GM23338 (cell line): ENCODE measurements at regions not wholly inside any gene's neighbourhood (a gene's known extent, or its start where the extent isn't known, plus 50 kb on each side); places are given as distances from the start of the nearest gene placed in this dataset.

Experiments
- ATAC-seq: fragments of 200-7000 bp; cut with Tn5 transposase; 3 replicates; pipeline ENCODE4 v1.9.1; 2020
- DNase-seq: peaks from one replicate; pipeline ENCODE4 v3.0.0-alpha.2; 2015; ENCODE audit warnings: low spot score
- H2AFZ ChIP-seq: fragments of 200-600 bp; sonication (generic); 2 replicates; pipeline ENCODE4 v1.8.0; 2016; ENCODE audit warnings: antibody characterized with exemption, mild to moderate bottlenecking, moderate library complexity
- H3F3A ChIP-seq: fragments of 200-600 bp; sonication (generic); replicated peaks from 2 replicates; pipeline ENCODE4 v1.8.0; 2017; ENCODE audit warnings: antibody characterized with exemption, mixed run types, low read depth
- H3K27ac ChIP-seq: fragments of 200-600 bp; sonication (generic); 2 replicates; pipeline ENCODE4 v1.6.1; 2016; ENCODE audit warnings: low read depth
- H3K27me3 ChIP-seq: fragments of 200-600 bp; sonication (generic); 2 replicates; pipeline ENCODE4 v1.8.0; 2016; ENCODE audit warnings: mild to moderate bottlenecking, mixed run types, moderate library complexity; ENCODE audit not compliant: insufficient read depth
- H3K36me3 ChIP-seq: fragments of 200-600 bp; sonication (generic); 2 replicates; pipeline ENCODE4 v1.8.0; 2016; ENCODE audit warnings: mild to moderate bottlenecking; ENCODE audit not compliant: insufficient read depth
- H3K4me1 ChIP-seq: fragments of 200-600 bp; sonication (generic); 2 replicates; pipeline ENCODE4 v1.8.0; 2016; ENCODE audit warnings: mild to moderate bottlenecking, moderate library complexity; ENCODE audit not compliant: insufficient read depth
- H3K4me2 ChIP-seq: fragments of 200-600 bp; sonication (generic); 2 replicates; pipeline ENCODE4 v1.7.1; 2017; ENCODE audit warnings: mixed run types
- H3K4me3 ChIP-seq: fragments of 200-600 bp; sonication (generic); 2 replicates; pipeline ENCODE4 v1.6.1; 2016; ENCODE audit warnings: mixed run types
- H3K79me2 ChIP-seq: fragments of 200-600 bp; sonication (generic); replicated peaks from 2 replicates; pipeline ENCODE4 v1.8.0; 2017; ENCODE audit warnings: mild to moderate bottlenecking; ENCODE audit not compliant: insufficient read depth
- H3K9me2 ChIP-seq: fragments of 200-600 bp; sonication (generic); 2 replicates; pipeline ENCODE4 v1.8.0; 2017; ENCODE audit not compliant: insufficient read depth
- H4K20me1 ChIP-seq: fragments of 200-600 bp; sonication (generic); replicated peaks from 2 replicates; pipeline ENCODE4 v1.8.0; 2017; ENCODE audit warnings: mild to moderate bottlenecking; ENCODE audit not compliant: insufficient read depth
- H3K27ac Mint-ChIP-seq: 2 replicates; pipeline ENCODE4 v1.8.0; 2020; ENCODE audit warnings: inconsistent platforms, mild to moderate bottlenecking, moderate library complexity, mixed read lengths
- H3K27me3 Mint-ChIP-seq: 3 replicates; pipeline ENCODE4 v1.8.0; 2022; ENCODE audit warnings: low read depth, mild to moderate bottlenecking, moderate library complexity, mixed read lengths, inconsistent platforms; ENCODE audit not compliant: insufficient read depth, poor library complexity
- H3K36me3 Mint-ChIP-seq: 3 replicates; pipeline ENCODE4 v1.8.0; 2021; ENCODE audit warnings: low read depth, mild to moderate bottlenecking, inconsistent platforms, moderate library complexity, mixed read lengths
- H3K4me1 Mint-ChIP-seq: 3 replicates; pipeline ENCODE4 v1.8.0; 2020; ENCODE audit warnings: mild to moderate bottlenecking, inconsistent platforms, mixed read lengths
- H3K4me3 Mint-ChIP-seq: 3 replicates; pipeline ENCODE4 v1.8.0; 2021; ENCODE audit warnings: moderate library complexity, mild to moderate bottlenecking, inconsistent platforms, mixed read lengths
- H3K9me3 Mint-ChIP-seq: 3 replicates; pipeline ENCODE4 v1.8.0; 2020; ENCODE audit warnings: moderate library complexity, mild to moderate bottlenecking, inconsistent platforms, mixed read lengths
- EZH2phosphoT487 ChIP-seq: fragments of 200-600 bp; sonication (generic); IDR thresholded peaks from one replicate; pipeline ENCODE4 v1.8.1; 2018; ENCODE audit warnings: antibody characterized with exemption; ENCODE audit not compliant: unreplicated experiment
- JUNB ChIP-seq: IDR thresholded peaks from one replicate; pipeline ENCODE4 v1.6.1; 2016; ENCODE audit warnings: antibody characterized with exemption; ENCODE audit not compliant: unreplicated experiment
- STAT1 ChIP-seq: IDR thresholded peaks from one replicate; pipeline ENCODE4 v1.6.1; 2016; ENCODE audit warnings: antibody characterized with exemption; ENCODE audit not compliant: unreplicated experiment
- ZNF114 ChIP-seq: fragments of 250-450 bp; sonication (Bioruptor Pico); IDR thresholded peaks from 2 replicates; pipeline ENCODE4 v1.5.0; 2020; ENCODE audit warnings: mild to moderate bottlenecking, moderate library complexity
- ZNF331 ChIP-seq: fragments of 250-450 bp; sonication (Bioruptor Pico); IDR thresholded peaks from 2 replicates; pipeline ENCODE4 v1.5.0; 2020; ENCODE audit warnings: low read depth, mild to moderate bottlenecking, moderate library complexity
- TF ChIP-seq, protein P1 (sequence below): fragments of 250-450 bp; sonication (Bioruptor Pico); IDR thresholded peaks from 2 replicates; pipeline ENCODE4 v1.5.0; 2020; ENCODE audit warnings: mild to moderate bottlenecking, moderate library complexity
- TF ChIP-seq, protein P2 (sequence below), 2 experiments: fragments of 200-600 bp in 1 of 2; sonication (generic) in 1 of 2; conservative IDR thresholded peaks; 2 replicates each; pipeline versions ENCODE4 v1.5.1 to v1.6.1; 2016 to 2017; ENCODE audit warnings: antibody characterized with exemption in 2 of 2, low read depth in 2 of 2, mild to moderate bottlenecking in 2 of 2, moderate library complexity in 1 of 2

DNA sequence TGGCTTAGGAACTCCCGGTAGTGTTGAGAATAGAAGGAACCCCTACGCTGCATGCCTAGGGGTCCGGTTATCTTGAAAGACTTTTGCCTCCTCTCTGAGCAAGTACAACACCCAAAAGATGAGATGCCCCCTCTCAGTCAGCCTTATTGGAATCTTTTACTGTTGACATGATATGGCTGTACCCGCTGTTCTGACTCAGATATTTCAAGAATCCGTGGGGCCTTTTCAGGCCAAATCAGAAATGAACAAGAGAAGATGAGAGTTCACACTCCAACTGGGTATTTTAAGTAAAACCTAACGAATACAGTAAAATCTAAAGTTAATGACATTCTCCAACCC lies 164.2 kb downstream of the PPIAL4G start:
- Histone ChIP-seq H3K4me2 (peak overlapping the region; percentile 100), H3K4me1 (peaks cover 7% of the 10 kb centered on the region), H4K20me1 (no peaks in the 10 kb centered on the region), H2AFZ (peak overlapping the region; percentile 99), H3K36me3 (no peaks in the 10 kb centered on the region), H3K79me2 (no peaks in the 10 kb centered on the region), H3K27ac (no peak overlapping the region), H3K9me2 (no peaks in the 10 kb centered on the region), H3K4me3 (peak overlapping the region; percentile 93), H3F3A (no peaks in the 10 kb centered on the region), H3K27me3 (peaks cover 64% of the 10 kb centered on the region)
- H3K27me3 Mint-ChIP-seq: peaks cover 26% of the 10 kb centered on the region
- ATAC-seq (no peak), DNase-seq (no peak)
- TF ChIP-seq ZNF114 (CRISPR knock-in tag) (no peak), STAT1 (no peak), ZNF331 (CRISPR knock-in tag) (no peak), EZH2phosphoT487 (no peak), JUNB (no peak)
- TF ChIP-seq, protein P1, sequence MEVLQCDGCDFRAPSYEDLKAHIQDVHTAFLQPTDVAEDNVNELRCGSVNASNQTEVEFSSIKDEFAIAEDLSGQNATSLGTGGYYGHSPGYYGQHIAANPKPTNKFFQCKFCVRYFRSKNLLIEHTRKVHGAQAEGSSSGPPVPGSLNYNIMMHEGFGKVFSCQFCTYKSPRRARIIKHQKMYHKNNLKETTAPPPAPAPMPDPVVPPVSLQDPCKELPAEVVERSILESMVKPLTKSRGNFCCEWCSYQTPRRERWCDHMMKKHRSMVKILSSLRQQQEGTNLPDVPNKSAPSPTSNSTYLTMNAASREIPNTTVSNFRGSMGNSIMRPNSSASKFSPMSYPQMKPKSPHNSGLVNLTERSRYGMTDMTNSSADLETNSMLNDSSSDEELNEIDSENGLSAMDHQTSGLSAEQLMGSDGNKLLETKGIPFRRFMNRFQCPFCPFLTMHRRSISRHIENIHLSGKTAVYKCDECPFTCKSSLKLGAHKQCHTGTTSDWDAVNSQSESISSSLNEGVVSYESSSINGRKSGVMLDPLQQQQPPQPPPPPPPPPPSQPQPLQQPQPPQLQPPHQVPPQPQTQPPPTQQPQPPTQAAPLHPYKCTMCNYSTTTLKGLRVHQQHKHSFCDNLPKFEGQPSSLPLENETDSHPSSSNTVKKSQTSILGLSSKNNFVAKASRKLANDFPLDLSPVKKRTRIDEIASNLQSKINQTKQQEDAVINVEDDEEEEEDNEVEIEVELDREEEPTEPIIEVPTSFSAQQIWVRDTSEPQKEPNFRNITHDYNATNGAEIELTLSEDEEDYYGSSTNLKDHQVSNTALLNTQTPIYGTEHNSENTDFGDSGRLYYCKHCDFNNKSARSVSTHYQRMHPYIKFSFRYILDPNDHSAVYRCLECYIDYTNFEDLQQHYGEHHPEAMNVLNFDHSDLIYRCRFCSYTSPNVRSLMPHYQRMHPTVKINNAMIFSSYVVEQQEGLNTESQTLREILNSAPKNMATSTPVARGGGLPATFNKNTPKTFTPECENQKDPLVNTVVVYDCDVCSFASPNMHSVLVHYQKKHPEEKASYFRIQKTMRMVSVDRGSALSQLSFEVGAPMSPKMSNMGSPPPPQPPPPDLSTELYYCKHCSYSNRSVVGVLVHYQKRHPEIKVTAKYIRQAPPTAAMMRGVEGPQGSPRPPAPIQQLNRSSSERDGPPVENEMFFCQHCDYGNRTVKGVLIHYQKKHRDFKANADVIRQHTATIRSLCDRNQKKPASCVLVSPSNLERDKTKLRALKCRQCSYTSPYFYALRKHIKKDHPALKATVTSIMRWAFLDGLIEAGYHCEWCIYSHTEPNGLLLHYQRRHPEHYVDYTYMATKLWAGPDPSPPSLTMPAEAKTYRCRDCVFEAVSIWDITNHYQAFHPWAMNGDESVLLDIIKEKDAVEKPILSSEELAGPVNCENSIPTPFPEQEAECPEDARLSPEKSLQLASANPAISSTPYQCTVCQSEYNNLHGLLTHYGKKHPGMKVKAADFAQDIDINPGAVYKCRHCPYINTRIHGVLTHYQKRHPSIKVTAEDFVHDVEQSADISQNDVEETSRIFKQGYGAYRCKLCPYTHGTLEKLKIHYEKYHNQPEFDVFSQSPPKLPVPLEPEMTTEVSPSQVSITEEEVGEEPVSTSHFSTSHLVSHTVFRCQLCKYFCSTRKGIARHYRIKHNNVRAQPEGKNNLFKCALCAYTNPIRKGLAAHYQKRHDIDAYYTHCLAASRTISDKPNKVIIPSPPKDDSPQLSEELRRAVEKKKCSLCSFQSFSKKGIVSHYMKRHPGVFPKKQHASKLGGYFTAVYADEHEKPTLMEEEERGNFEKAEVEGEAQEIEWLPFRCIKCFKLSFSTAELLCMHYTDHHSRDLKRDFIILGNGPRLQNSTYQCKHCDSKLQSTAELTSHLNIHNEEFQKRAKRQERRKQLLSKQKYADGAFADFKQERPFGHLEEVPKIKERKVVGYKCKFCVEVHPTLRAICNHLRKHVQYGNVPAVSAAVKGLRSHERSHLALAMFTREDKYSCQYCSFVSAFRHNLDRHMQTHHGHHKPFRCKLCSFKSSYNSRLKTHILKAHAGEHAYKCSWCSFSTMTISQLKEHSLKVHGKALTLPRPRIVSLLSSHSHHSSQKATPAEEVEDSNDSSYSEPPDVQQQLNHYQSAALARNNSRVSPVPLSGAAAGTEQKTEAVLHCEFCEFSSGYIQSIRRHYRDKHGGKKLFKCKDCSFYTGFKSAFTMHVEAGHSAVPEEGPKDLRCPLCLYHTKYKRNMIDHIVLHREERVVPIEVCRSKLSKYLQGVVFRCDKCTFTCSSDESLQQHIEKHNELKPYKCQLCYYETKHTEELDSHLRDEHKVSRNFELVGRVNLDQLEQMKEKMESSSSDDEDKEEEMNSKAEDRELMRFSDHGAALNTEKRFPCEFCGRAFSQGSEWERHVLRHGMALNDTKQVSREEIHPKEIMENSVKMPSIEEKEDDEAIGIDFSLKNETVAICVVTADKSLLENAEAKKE (CRISPR knock-in tag): no peak
- TF ChIP-seq, protein P2, sequence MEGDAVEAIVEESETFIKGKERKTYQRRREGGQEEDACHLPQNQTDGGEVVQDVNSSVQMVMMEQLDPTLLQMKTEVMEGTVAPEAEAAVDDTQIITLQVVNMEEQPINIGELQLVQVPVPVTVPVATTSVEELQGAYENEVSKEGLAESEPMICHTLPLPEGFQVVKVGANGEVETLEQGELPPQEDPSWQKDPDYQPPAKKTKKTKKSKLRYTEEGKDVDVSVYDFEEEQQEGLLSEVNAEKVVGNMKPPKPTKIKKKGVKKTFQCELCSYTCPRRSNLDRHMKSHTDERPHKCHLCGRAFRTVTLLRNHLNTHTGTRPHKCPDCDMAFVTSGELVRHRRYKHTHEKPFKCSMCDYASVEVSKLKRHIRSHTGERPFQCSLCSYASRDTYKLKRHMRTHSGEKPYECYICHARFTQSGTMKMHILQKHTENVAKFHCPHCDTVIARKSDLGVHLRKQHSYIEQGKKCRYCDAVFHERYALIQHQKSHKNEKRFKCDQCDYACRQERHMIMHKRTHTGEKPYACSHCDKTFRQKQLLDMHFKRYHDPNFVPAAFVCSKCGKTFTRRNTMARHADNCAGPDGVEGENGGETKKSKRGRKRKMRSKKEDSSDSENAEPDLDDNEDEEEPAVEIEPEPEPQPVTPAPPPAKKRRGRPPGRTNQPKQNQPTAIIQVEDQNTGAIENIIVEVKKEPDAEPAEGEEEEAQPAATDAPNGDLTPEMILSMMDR (conservative IDR thresholded peaks at IDR 0.05; ENCODE audit: low read depth in 2 of 2): no peak
- H3K27ac Mint-ChIP-seq: peak overlapping the region; percentile 19; the same call in 1 of the 2 replicates
- no peaks in the 10 kb centered on the region for H3K36me3 Mint-ChIP-seq
- H3K4me3 Mint-ChIP-seq: peak overlapping the region; percentile 88
- no peaks in the 10 kb centered on the region for H3K9me3 Mint-ChIP-seq
- H3K4me1 Mint-ChIP-seq: peaks cover 7% of the 10 kb centered on the region; the same call in 2 of the 3 replicates
